LNCaP clone FGC (cell line): ENCODE measurements at regions not wholly inside any gene's neighbourhood (a gene's known extent, or its start where the extent isn't known, plus 50 kb on each side); places are given as distances from the start of the nearest gene placed in this dataset.

Experiments used
- DNase-seq: peaks from one replicate; pipeline ENCODE4 v3.0.0-alpha.2; 2011; ENCODE audit warnings: low read depth
- H3K4me3 ChIP-seq: 2 replicates; pipeline ENCODE4 v1.5.1; 2011; ENCODE audit warnings: mild to moderate bottlenecking, low read depth, low read length, control low read depth
- CTCF ChIP-seq: IDR thresholded peaks from 2 replicates; pipeline ENCODE4 v1.5.1; 2012; ENCODE audit warnings: mild to moderate bottlenecking; ENCODE audit not compliant: control insufficient read depth, insufficient read depth; ENCODE audit errors: extremely low read depth

- no peak for DNase-seq
- TF ChIP-seq CTCF = no peak
- no peak overlapping the region for H3K4me3 ChIP-seq
Observed at GRCh38 chr11:32018672-32019071, 72.2 kb upstream of the RCN1 start.

GRCh38 chr11:32016111-32016510 lies 74.8 kb upstream of the RCN1 start:
- TF ChIP-seq CTCF = no peak
- DNase-seq = no peak
- H3K4me3 ChIP-seq = no peak overlapping the region

- H3K4me3 ChIP-seq = no peak overlapping the region
- no peak for TF ChIP-seq CTCF
- DNase-seq = no peak
Observed at GRCh38 chr11:32015427-32015826, 75.4 kb upstream of the RCN1 start.

- no peak for TF ChIP-seq CTCF
- no peak overlapping the region for H3K4me3 ChIP-seq
- no peak for DNase-seq
Observed at GRCh38 chr11:32013603-32014002, 77.3 kb upstream of the RCN1 start.

GRCh38 chr11:32012049-32012448 lies 78.8 kb upstream of the RCN1 start:
- no peak for DNase-seq
- H3K4me3 ChIP-seq = no peak overlapping the region
- TF ChIP-seq CTCF = no peak

- no peak overlapping the region for H3K4me3 ChIP-seq
- DNase-seq = no peak
- no peak for TF ChIP-seq CTCF
Observed at GRCh38 chr11:32008880-32009551, 81.9 kb upstream of the RCN1 start.

- no peak overlapping the region for H3K4me3 ChIP-seq
- DNase-seq = peak; percentile 25
- peak; percentile 88 for TF ChIP-seq CTCF
Observed at GRCh38 chr11:32006799-32007388, 84.0 kb upstream of the RCN1 start.
